ENCODE measurements at regions not wholly inside any gene's neighbourhood (a gene's known extent, or its start where the extent isn't known, plus 50 kb on each side); places are given as distances from the start of the nearest gene placed in this dataset.

DNA sequence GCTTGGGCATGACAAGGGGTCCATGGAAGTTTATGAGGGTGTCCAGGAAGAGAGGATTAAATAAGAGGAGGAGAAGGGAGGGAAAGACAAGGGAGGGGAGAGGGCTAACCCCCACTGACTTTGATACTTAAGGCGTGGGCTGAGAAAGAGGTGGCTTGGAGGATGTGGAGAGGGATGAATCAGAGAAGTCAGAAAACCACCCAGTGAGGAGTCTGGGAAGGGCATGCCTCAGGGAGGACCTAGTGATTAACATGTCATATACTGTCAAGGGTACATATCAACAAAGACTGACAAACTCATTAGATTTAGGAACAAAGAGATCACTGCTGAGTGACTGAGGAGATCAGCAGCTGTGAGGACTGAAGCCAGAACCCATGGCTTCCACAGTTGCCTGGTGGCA lies 145.4 kb downstream of the IRX5 start:
- Histone ChIP-seq H2AFZ (ENCODE audit: control insufficient read depth, low read length) (no peak overlapping the region), H3K4me1 (ENCODE audit: control insufficient read depth, extremely low read depth, insufficient read depth, low read length) (no peaks in the 10 kb centered on the region), H3K27me3 (ENCODE audit: control insufficient read depth, extremely low read depth, insufficient read depth, low read length) (no peaks in the 10 kb centered on the region), H3K27ac (ENCODE audit: control insufficient read depth, insufficient read depth, low read length) (no peak overlapping the region), H3K79me2 (ENCODE audit: control insufficient read depth, insufficient read depth, low read length) (no peaks in the 10 kb centered on the region), H3K4me3 (ENCODE audit: control insufficient read depth in 2 of 3, extremely low read depth in 1 of 3, insufficient read depth in 2 of 3, low read depth in 1 of 3, low read length in 3 of 3) (no peak overlapping the region), H3K9me3 (ENCODE audit: control insufficient read depth, low read depth, low read length) (no peaks in the 10 kb centered on the region), H3K9me1 (ENCODE audit: control insufficient read depth, extremely low read depth, insufficient read depth, low read length) (no peaks in the 10 kb centered on the region), H3K36me3 (ENCODE audit: control insufficient read depth in 2 of 2, extremely low read depth in 1 of 2, insufficient read depth in 2 of 2, low read length in 2 of 2) (no peaks in the 10 kb centered on the region), H3K4me2 (ENCODE audit: control insufficient read depth, extremely low read depth, insufficient read depth, low read depth, low read length) (no peak overlapping the region), H4K20me1 (ENCODE audit: control insufficient read depth, extremely low read depth, insufficient read depth, low read length) (no peaks in the 10 kb centered on the region), H3K9ac (ENCODE audit: control insufficient read depth, extremely low read depth, insufficient read depth, low read length) (no peak overlapping the region)
- TF ChIP-seq, protein P1, sequence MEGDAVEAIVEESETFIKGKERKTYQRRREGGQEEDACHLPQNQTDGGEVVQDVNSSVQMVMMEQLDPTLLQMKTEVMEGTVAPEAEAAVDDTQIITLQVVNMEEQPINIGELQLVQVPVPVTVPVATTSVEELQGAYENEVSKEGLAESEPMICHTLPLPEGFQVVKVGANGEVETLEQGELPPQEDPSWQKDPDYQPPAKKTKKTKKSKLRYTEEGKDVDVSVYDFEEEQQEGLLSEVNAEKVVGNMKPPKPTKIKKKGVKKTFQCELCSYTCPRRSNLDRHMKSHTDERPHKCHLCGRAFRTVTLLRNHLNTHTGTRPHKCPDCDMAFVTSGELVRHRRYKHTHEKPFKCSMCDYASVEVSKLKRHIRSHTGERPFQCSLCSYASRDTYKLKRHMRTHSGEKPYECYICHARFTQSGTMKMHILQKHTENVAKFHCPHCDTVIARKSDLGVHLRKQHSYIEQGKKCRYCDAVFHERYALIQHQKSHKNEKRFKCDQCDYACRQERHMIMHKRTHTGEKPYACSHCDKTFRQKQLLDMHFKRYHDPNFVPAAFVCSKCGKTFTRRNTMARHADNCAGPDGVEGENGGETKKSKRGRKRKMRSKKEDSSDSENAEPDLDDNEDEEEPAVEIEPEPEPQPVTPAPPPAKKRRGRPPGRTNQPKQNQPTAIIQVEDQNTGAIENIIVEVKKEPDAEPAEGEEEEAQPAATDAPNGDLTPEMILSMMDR (optimal IDR thresholded peaks at IDR 0.05 in 1 of 3, IDR thresholded peaks at IDR 0.05 in 1 of 3, conservative IDR thresholded peaks at IDR 0.05 in 1 of 3; ENCODE audit: extremely low read depth in 1 of 3, insufficient read depth in 2 of 3, low read length in 3 of 3), result no peak
- TF ChIP-seq EZH2 (IDR thresholded peaks at IDR 0.05; ENCODE audit: low read length), result no peak
- DNase-seq (ENCODE audit: low read depth, low spot score), result no peak
- no peak for FAIRE-seq
- dilution Hi-C loops (cut with MboI; ENCODE audit: extremely low pct_ligation_motif_present, low sequenced_read_pairs), result no loop called here

DNA sequence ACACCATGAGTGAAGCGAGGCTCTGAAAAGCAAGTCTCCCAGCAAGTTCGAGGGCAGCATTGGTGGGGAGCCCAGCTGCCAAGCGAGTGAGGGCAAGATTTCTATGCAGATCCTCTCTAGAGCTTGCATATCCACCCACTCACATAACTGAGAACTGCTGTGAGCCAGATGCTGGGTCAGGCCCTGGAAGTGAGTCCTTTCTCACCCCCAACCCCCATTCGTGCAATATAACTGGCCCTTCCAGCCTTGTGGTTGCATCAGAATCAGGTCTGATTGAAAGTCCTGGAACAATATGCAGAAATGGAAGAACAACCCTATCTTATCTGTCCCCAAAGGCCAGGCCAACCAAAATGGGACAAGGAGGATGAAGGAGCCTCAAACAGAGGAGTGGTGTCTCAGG lies 146.6 kb downstream of the IRX5 start:
- no peak for TF ChIP-seq EZH2 (IDR thresholded peaks at IDR 0.05; ENCODE audit: low read length)
- TF ChIP-seq, protein P1 (optimal IDR thresholded peaks at IDR 0.05 in 1 of 3, IDR thresholded peaks at IDR 0.05 in 1 of 3, conservative IDR thresholded peaks at IDR 0.05 in 1 of 3; ENCODE audit: extremely low read depth in 1 of 3, insufficient read depth in 2 of 3, low read length in 3 of 3), result no peak
- DNase-seq (ENCODE audit: low read depth, low spot score) (no peak), FAIRE-seq (no peak)
- Histone ChIP-seq H3K4me1 (ENCODE audit: control insufficient read depth, extremely low read depth, insufficient read depth, low read length) (no peaks in the 10 kb centered on the region), H3K27ac (ENCODE audit: control insufficient read depth, insufficient read depth, low read length) (no peak overlapping the region), H3K4me3 (ENCODE audit: control insufficient read depth in 2 of 3, extremely low read depth in 1 of 3, insufficient read depth in 2 of 3, low read depth in 1 of 3, low read length in 3 of 3) (no peak overlapping the region), H4K20me1 (ENCODE audit: control insufficient read depth, extremely low read depth, insufficient read depth, low read length) (no peaks in the 10 kb centered on the region), H2AFZ (ENCODE audit: control insufficient read depth, low read length) (no peak overlapping the region), H3K36me3 (ENCODE audit: control insufficient read depth in 2 of 2, extremely low read depth in 1 of 2, insufficient read depth in 2 of 2, low read length in 2 of 2) (no peaks in the 10 kb centered on the region), H3K9ac (ENCODE audit: control insufficient read depth, extremely low read depth, insufficient read depth, low read length) (no peak overlapping the region), H3K4me2 (ENCODE audit: control insufficient read depth, extremely low read depth, insufficient read depth, low read depth, low read length) (no peak overlapping the region), H3K27me3 (ENCODE audit: control insufficient read depth, extremely low read depth, insufficient read depth, low read length) (no peaks in the 10 kb centered on the region), H3K9me1 (ENCODE audit: control insufficient read depth, extremely low read depth, insufficient read depth, low read length) (no peaks in the 10 kb centered on the region), H3K79me2 (ENCODE audit: control insufficient read depth, insufficient read depth, low read length) (no peaks in the 10 kb centered on the region), H3K9me3 (ENCODE audit: control insufficient read depth, low read depth, low read length) (no peaks in the 10 kb centered on the region)
- dilution Hi-C loops (cut with MboI; ENCODE audit: extremely low pct_ligation_motif_present, low sequenced_read_pairs), result no loop called here
